K562 (cell line): ENCODE measurements at regions not wholly inside any gene's neighbourhood (a gene's known extent, or its start where the extent isn't known, plus 50 kb on each side); places are given as distances from the start of the nearest gene placed in this dataset.

Experiments
- ARNT ChIP-seq, 2 experiments: fragments of 450-650 bp; IDR thresholded peaks; 2 replicates each; pipeline ENCODE4 v1.6.1; 2016; ENCODE audit warnings: mild to moderate bottlenecking in 1 of 2
- EZH2 ChIP-seq: IDR thresholded peaks from 2 replicates; pipeline ENCODE4 v1.6.1; 2012; ENCODE audit warnings: low read depth, mild to moderate bottlenecking, inconsistent platforms, low read length, borderline replicate concordance
- HNRNPK ChIP-seq: fragments of 200-400 bp; formaldehyde crosslinking; IDR thresholded peaks from one replicate; pipeline ENCODE4 v1.6.1; 2018; ENCODE audit warnings: mild to moderate bottlenecking, low read depth, low read length; ENCODE audit not compliant: poor library complexity, severe bottlenecking
- NFIC ChIP-seq: fragments of 450-650 bp; IDR thresholded peaks from 2 replicates; pipeline ENCODE4 v1.6.1; 2017; ENCODE audit warnings: mild to moderate bottlenecking, inconsistent platforms
- ZNF584 ChIP-seq: fragments of 200-800 bp; sonication (Bioruptor generic); IDR thresholded peaks from 2 replicates; pipeline ENCODE4 v1.6.1; 2016; ENCODE audit warnings: low read depth, mild to moderate bottlenecking, missing genetic modification characterization, missing compliant biosample characterization
- TF ChIP-seq, protein P1 (sequence below), 3 experiments: IDR thresholded peaks in 2 of 3; conservative IDR thresholded peaks in 1 of 3; 2 replicates each; pipeline ENCODE4 v1.5.1; 2011 to 2012; ENCODE audit warnings: low read length in 3 of 3, mild to moderate bottlenecking in 3 of 3, control low read depth in 2 of 3, improper control_type of control experiment in 1 of 3, inconsistent platforms in 1 of 3, low read depth in 1 of 3, mixed read lengths in 1 of 3, moderate library complexity in 1 of 3; ENCODE audit not compliant: insufficient read depth in 2 of 3
- TF ChIP-seq, protein P2 (sequence below): fragments of 450-650 bp; formaldehyde crosslinking; IDR thresholded peaks from 2 replicates; pipeline ENCODE4 v1.4.0; 2022; ENCODE audit warnings: missing genetic modification characterization

DNA sequence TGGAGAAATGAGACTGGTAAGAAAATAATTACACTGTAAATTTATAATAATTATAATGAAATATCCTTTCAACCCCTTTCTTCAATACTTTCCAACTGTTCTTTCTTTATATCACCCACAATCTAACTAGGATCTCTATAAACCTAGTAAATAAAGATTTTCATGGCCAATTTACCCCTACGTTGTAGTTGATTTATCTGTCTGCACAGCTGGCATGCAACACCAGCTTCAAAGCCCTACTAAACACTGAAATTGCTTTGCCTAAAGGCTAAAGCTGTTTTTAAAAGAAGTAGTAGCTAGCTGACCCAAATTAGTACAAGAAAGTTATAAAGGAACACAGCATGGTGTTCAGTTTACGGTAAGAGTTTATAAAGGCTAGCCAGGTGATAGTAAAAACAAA lies 140.1 kb downstream of the NOL4 start:
- TF ChIP-seq, protein P1, sequence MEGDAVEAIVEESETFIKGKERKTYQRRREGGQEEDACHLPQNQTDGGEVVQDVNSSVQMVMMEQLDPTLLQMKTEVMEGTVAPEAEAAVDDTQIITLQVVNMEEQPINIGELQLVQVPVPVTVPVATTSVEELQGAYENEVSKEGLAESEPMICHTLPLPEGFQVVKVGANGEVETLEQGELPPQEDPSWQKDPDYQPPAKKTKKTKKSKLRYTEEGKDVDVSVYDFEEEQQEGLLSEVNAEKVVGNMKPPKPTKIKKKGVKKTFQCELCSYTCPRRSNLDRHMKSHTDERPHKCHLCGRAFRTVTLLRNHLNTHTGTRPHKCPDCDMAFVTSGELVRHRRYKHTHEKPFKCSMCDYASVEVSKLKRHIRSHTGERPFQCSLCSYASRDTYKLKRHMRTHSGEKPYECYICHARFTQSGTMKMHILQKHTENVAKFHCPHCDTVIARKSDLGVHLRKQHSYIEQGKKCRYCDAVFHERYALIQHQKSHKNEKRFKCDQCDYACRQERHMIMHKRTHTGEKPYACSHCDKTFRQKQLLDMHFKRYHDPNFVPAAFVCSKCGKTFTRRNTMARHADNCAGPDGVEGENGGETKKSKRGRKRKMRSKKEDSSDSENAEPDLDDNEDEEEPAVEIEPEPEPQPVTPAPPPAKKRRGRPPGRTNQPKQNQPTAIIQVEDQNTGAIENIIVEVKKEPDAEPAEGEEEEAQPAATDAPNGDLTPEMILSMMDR (IDR thresholded peaks at IDR 0.05 in 2 of 3, conservative IDR thresholded peaks at IDR 0.05 in 1 of 3; ENCODE audit: insufficient read depth in 2 of 3, low read depth in 1 of 3, low read length in 3 of 3), result no peak
- TF ChIP-seq, protein P2, sequence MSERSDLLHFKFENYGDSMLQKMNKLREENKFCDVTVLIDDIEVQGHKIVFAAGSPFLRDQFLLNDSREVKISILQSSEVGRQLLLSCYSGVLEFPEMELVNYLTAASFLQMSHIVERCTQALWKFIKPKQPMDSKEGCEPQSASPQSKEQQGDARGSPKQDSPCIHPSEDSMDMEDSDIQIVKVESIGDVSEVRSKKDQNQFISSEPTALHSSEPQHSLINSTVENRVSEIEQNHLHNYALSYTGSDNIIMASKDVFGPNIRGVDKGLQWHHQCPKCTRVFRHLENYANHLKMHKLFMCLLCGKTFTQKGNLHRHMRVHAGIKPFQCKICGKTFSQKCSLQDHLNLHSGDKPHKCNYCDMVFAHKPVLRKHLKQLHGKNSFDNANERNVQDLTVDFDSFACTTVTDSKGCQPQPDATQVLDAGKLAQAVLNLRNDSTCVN (CRISPR knock-in tag), result no peak
- no peak for TF ChIP-seq HNRNPK
- no peak for TF ChIP-seq ZNF584
- TF ChIP-seq EZH2, result no peak
- no peak for TF ChIP-seq ARNT (IDR thresholded peaks at IDR 0.05)
- no peak for TF ChIP-seq NFIC
